ENCODE measurements at regions not wholly inside any gene's neighbourhood (a gene's known extent, or its start where the extent isn't known, plus 50 kb on each side); places are given as distances from the start of the nearest gene placed in this dataset.

DNA sequence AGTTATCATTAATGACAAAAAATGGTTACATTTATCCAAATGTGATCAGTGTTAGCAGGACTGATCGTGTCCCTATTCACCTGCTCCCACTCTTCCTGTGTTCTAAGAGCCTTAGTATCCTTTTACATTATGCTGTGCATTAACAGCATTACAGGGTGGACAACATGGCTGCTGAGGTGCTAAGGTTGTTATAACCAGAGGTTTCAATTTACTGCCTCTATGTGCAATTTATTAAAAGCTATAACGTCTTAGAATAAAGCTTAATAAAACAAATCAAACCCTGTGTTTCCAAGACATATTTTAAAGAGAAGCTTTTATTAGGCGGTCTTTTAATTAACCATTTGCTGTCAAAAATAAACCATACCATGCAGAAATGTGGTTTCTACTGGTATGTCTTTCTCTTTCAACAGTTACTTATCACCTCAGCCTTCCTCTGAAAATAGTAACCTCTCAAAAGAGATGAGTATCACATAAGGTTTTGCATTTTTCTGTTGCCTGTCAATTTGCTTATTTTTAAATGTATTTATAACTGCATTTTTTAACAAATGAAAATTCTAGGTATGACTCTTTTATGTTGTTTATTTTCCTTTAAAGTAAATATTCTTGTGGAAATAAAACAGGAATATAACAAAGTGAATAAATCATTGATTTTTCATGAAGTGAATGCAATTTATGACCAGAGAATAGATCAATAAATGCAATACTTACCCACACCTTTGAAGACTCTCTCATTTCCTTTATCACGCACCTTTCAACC lies 849.8 kb upstream of the SORCS1 start:
- DNase-seq (no peak), ATAC-seq (ENCODE audit: low FRiP score) (no peak)
- peaks cover 4% of the 10 kb centered on the region for H3K9me3 ChIP-seq (ENCODE audit: control insufficient read depth, low read length)
- no peaks in the 10 kb centered on the region for H3K4me1 ChIP-seq (ENCODE audit: control insufficient read depth in 1 of 2, insufficient read depth in 2 of 2, low read length in 2 of 2)
- intact Hi-C loops (cut with DNase I): no loop called here
- H3K27ac ChIP-seq (ENCODE audit: low read depth in 1 of 2, low read length in 2 of 2): no peak overlapping the region
- 70 to 74% methylated on average over 4 of the region's 4 CpGs for WGBS, 2 donors
- no peaks in the 10 kb centered on the region for H3K27me3 ChIP-seq (ENCODE audit: control insufficient read depth in 1 of 2, insufficient read depth in 2 of 2, low read length in 1 of 2)
- no peaks in the 10 kb centered on the region for H3K36me3 ChIP-seq (ENCODE audit: control insufficient read depth in 1 of 2, insufficient read depth in 2 of 2, low read length in 1 of 2)
- no peak overlapping the region for H3K4me3 ChIP-seq (ENCODE audit: low read length in 2 of 2)

DNA sequence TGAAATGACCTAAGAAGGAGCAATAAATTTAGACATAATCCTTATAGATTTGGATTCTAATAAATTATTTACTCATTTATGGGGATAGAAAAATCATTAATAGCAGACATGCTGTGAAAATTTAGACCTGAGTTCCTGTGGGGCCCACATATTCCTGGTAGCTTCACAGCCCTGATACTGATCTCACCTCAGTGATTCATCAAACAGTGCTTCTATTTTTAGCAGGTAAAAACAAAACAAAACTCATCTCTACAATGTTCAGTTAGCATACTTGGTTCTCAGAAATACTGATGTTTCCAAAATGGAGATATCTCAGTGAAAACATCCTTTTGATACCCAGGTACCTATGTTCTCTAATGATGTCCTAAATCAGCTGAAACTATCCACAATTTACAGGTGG lies 841.1 kb upstream of the SORCS1 start:
- Histone ChIP-seq H3K36me3 (ENCODE audit: control insufficient read depth in 1 of 2, insufficient read depth in 2 of 2, low read length in 1 of 2) (no peaks in the 10 kb centered on the region), H3K27me3 (ENCODE audit: control insufficient read depth in 1 of 2, insufficient read depth in 2 of 2, low read length in 1 of 2) (no peaks in the 10 kb centered on the region), H3K4me3 (ENCODE audit: low read length in 2 of 2) (no peak overlapping the region), H3K4me1 (ENCODE audit: control insufficient read depth in 1 of 2, insufficient read depth in 2 of 2, low read length in 2 of 2) (no peaks in the 10 kb centered on the region), H3K9me3 (ENCODE audit: control insufficient read depth, low read length) (no peaks in the 10 kb centered on the region), H3K27ac (ENCODE audit: low read depth in 1 of 2, low read length in 2 of 2) (no peak overlapping the region)
- ATAC-seq (ENCODE audit: low FRiP score): no peak
- no peak for DNase-seq
- intact Hi-C loops (cut with DNase I): no loop called here

DNA sequence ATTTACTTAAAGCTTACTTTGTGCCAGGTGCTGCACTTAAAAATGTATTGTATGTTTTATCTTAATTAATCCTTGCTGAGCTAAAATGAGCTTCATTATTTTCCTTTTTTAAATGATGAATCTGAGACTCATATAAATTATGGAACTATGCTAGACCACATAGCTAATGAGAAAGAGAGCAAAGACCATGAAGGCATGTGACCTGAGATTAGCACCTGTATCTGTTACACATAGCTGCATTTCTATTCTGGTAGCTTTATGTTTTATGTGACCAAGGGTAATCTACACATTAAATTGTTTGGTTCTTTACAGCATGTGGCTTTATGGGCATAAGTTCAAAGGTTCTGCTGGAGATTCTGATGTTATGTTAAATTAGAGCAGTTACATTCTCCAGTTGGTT lies 839.1 kb upstream of the SORCS1 start:
- DNase-seq: no peak
- no peak for ATAC-seq (ENCODE audit: low FRiP score)

DNA sequence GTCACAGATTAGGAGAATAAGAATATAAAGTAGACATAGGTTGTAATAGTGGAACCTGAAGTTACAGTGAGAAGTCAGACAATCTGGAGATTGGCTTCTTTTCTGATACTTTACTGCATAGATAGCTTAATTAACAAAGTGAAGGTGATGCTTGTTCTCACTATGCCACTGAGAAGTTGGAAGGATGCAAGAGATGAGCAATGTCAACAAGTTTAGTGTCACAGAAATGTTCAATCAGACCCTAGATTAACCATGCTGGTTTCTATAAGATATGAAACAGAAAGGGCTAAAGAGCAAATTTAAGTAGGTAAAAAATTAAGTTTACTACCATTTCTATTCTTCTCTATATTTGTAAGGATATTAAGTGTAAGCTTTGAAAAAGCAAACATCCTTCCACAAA lies 838.6 kb upstream of the SORCS1 start:
- intact Hi-C loops (cut with DNase I): no loop called here
- Histone ChIP-seq H3K9me3 (ENCODE audit: control insufficient read depth, low read length) (no peaks in the 10 kb centered on the region), H3K27me3 (ENCODE audit: control insufficient read depth in 1 of 2, insufficient read depth in 2 of 2, low read length in 1 of 2) (no peaks in the 10 kb centered on the region), H3K4me3 (ENCODE audit: low read length in 2 of 2) (no peak overlapping the region), H3K4me1 (ENCODE audit: control insufficient read depth in 1 of 2, insufficient read depth in 2 of 2, low read length in 2 of 2) (no peaks in the 10 kb centered on the region), H3K36me3 (ENCODE audit: control insufficient read depth in 1 of 2, insufficient read depth in 2 of 2, low read length in 1 of 2) (no peaks in the 10 kb centered on the region), H3K27ac (ENCODE audit: low read depth in 1 of 2, low read length in 2 of 2) (no peak overlapping the region)
- no peak for DNase-seq
- ATAC-seq (ENCODE audit: low FRiP score): no peak

More for the DNA sequence above, 839.1 kb upstream of the SORCS1 start:
- H3K27ac ChIP-seq (ENCODE audit: low read depth in 1 of 2, low read length in 2 of 2): no peak overlapping the region
- H3K4me1 ChIP-seq (ENCODE audit: control insufficient read depth in 1 of 2, insufficient read depth in 2 of 2, low read length in 2 of 2): no peaks in the 10 kb centered on the region
- intact Hi-C loops (cut with DNase I): no loop called here
- H3K27me3 ChIP-seq (ENCODE audit: control insufficient read depth in 1 of 2, insufficient read depth in 2 of 2, low read length in 1 of 2): no peaks in the 10 kb centered on the region
- no peaks in the 10 kb centered on the region for H3K36me3 ChIP-seq (ENCODE audit: control insufficient read depth in 1 of 2, insufficient read depth in 2 of 2, low read length in 1 of 2)
- no peak overlapping the region for H3K4me3 ChIP-seq (ENCODE audit: low read length in 2 of 2)
- H3K9me3 ChIP-seq (ENCODE audit: control insufficient read depth, low read length): no peaks in the 10 kb centered on the region

DNA sequence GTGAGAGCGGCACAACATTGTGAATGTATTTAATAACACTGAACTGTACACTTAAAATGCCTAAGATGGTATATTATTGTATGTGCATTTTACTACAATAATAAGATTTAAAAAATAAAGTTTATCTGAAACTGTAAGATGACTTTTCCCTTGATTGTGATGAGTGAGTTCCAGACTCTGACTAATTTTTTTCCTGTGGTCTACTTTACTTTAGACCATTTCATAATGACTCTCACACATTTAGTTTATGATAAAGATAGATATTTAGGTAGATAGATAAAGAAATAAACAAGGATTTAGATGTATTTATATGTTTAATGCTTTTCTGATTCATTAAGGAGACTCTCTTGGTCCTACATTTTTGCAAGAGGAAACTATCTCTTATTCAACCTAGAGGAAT lies 835.9 kb upstream of the SORCS1 start:
- no peak for ATAC-seq (ENCODE audit: low FRiP score)
- intact Hi-C loops (cut with DNase I): no loop called here
- H3K27me3 ChIP-seq (ENCODE audit: control insufficient read depth in 1 of 2, insufficient read depth in 2 of 2, low read length in 1 of 2): no peaks in the 10 kb centered on the region
- 94 to 97% methylated on average over 1 of the region's 1 CpG for WGBS, 2 donors
- H3K4me1 ChIP-seq (ENCODE audit: control insufficient read depth in 1 of 2, insufficient read depth in 2 of 2, low read length in 2 of 2): no peaks in the 10 kb centered on the region
- no peak overlapping the region for H3K4me3 ChIP-seq (ENCODE audit: low read length in 2 of 2)
- no peak overlapping the region for H3K27ac ChIP-seq (ENCODE audit: low read depth in 1 of 2, low read length in 2 of 2)
- no peak for DNase-seq
- H3K9me3 ChIP-seq (ENCODE audit: control insufficient read depth, low read length): no peaks in the 10 kb centered on the region
- H3K36me3 ChIP-seq (ENCODE audit: control insufficient read depth in 1 of 2, insufficient read depth in 2 of 2, low read length in 1 of 2): no peaks in the 10 kb centered on the region

DNA sequence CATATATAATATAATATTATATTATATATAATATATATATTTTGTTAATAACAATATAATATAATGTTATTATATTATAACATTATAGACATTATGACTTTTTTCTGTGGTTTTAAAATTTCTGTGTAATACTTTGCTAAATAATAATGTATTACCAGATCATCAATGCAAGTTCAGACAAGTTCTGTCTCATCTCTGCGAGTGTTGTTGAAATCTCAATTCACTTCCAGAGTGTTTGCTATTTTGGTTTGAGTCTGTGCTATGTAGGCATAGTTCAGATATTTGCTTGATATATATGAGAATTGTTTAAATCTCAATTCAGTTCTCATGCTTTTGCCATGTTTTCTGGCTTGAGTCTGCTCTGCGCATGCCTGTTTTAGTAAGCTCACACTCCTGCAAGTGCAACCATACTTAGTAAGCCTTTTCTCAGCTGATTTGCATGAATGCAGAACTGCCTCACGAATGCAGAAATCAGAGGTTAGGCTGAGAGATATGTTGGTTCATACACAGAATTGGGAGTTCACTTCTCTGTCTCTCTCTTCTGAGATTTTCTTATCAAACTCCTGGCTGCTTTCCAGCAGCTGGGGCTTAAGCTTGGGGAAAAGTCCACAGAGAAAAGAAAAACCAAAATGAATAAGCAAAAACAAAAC lies 830.2 kb upstream of the SORCS1 start:
- H3K27me3 ChIP-seq (ENCODE audit: control insufficient read depth in 1 of 2, insufficient read depth in 2 of 2, low read length in 1 of 2): no peaks in the 10 kb centered on the region
- H3K27ac ChIP-seq (ENCODE audit: low read depth in 1 of 2, low read length in 2 of 2): no peak overlapping the region
- H3K4me1 ChIP-seq (ENCODE audit: control insufficient read depth in 1 of 2, insufficient read depth in 2 of 2, low read length in 2 of 2): no peaks in the 10 kb centered on the region
- H3K9me3 ChIP-seq (ENCODE audit: control insufficient read depth, low read length): no peaks in the 10 kb centered on the region
- H3K4me3 ChIP-seq (ENCODE audit: low read length in 2 of 2): no peak overlapping the region
- H3K36me3 ChIP-seq (ENCODE audit: control insufficient read depth in 1 of 2, insufficient read depth in 2 of 2, low read length in 1 of 2): no peaks in the 10 kb centered on the region
- ATAC-seq (ENCODE audit: low FRiP score) (no peak), DNase-seq (no peak)
- 17 to 23% methylated on average over 3 of the region's 3 CpGs for WGBS, 2 donors
- intact Hi-C loops (cut with DNase I): no loop called here

DNA sequence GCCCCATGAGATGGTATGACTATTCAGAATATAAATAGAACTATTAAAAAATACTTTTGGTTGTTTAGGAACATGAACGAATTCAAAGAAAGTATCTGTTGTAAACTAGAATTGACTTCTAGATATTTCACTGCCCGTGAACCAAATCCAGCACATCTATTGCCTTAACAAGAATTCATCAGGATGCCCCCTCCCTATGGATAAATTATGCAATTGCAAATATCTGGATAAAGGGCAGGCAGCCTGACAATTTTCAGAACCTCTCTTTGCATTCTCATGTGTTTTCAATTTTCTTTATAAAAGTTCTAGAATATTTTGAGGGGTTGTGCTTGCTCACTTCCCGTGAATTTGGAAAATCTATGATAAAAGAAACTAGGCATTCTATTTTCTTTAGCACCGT lies 822.1 kb upstream of the SORCS1 start:
- Histone ChIP-seq H3K27me3 (ENCODE audit: control insufficient read depth in 1 of 2, insufficient read depth in 2 of 2, low read length in 1 of 2) (no peaks in the 10 kb centered on the region), H3K4me1 (ENCODE audit: control insufficient read depth in 1 of 2, insufficient read depth in 2 of 2, low read length in 2 of 2) (no peaks in the 10 kb centered on the region), H3K27ac (ENCODE audit: low read depth in 1 of 2, low read length in 2 of 2) (no peak overlapping the region), H3K36me3 (ENCODE audit: control insufficient read depth in 1 of 2, insufficient read depth in 2 of 2, low read length in 1 of 2) (no peaks in the 10 kb centered on the region), H3K4me3 (ENCODE audit: low read length in 2 of 2) (no peak overlapping the region), H3K9me3 (ENCODE audit: control insufficient read depth, low read length) (no peaks in the 10 kb centered on the region)
- no peak for DNase-seq
- ATAC-seq (ENCODE audit: low FRiP score): no peak
- WGBS, 2 donors: 60 to 62% methylated on average over 4 of the region's 4 CpGs
- intact Hi-C loops (cut with DNase I): no loop called here

DNA sequence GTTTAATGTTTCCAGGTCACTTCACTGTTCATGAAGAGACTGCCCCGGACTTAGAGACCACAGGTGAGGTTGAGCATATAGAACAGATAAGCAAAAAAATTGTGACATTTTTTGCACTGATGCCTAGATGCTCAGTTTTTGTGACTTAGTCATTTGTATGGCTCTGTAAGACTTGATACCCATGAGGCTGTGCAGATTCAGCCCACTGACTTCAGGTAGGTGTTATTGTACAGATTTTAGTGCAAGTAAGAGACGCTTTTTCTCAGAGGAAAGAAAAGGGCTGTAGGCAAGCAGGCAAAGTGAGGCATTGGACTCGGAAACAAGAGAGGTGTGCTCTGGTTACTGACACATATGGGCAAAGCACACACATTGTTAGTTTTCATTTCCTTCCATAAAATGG lies 820.1 kb upstream of the SORCS1 start:
- ATAC-seq (ENCODE audit: low FRiP score): no peak
- intact Hi-C loops (cut with DNase I): no loop called here
- Histone ChIP-seq H3K4me1 (ENCODE audit: control insufficient read depth in 1 of 2, insufficient read depth in 2 of 2, low read length in 2 of 2) (no peaks in the 10 kb centered on the region), H3K9me3 (ENCODE audit: control insufficient read depth, low read length) (no peaks in the 10 kb centered on the region), H3K27me3 (ENCODE audit: control insufficient read depth in 1 of 2, insufficient read depth in 2 of 2, low read length in 1 of 2) (no peaks in the 10 kb centered on the region), H3K27ac (ENCODE audit: low read depth in 1 of 2, low read length in 2 of 2) (no peak overlapping the region), H3K36me3 (ENCODE audit: control insufficient read depth in 1 of 2, insufficient read depth in 2 of 2, low read length in 1 of 2) (no peaks in the 10 kb centered on the region), H3K4me3 (ENCODE audit: low read length in 2 of 2) (no peak overlapping the region)
- DNase-seq: no peak
- 86 to 91% methylated on average over 3 of the region's 3 CpGs for WGBS, 2 donors

DNA sequence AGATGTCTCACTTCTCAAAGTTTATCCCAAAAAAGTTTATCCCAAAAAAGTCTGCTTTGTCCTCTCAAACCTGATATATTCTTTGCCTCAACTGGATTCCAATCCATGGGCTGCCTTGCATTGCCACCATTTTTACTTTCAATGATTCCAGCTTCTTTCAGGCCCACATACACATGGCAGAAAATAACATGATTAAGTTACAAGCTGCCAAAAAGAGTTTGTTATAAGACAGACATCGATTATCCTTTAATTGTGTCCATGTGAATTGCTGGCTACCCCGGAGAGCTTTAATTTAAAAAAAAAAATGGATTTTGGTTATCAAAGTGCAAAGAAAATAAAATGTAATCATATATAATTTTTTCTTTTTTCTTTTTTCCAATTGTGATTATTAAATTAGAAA lies 819.6 kb upstream of the SORCS1 start:
- H3K9me3 ChIP-seq (ENCODE audit: control insufficient read depth, low read length): no peaks in the 10 kb centered on the region

More for the DNA sequence above, 819.6 kb upstream of the SORCS1 start:
- intact Hi-C loops (cut with DNase I): no loop called here
- Histone ChIP-seq H3K36me3 (ENCODE audit: control insufficient read depth in 1 of 2, insufficient read depth in 2 of 2, low read length in 1 of 2) (no peaks in the 10 kb centered on the region), H3K4me3 (ENCODE audit: low read length in 2 of 2) (no peak overlapping the region), H3K27me3 (ENCODE audit: control insufficient read depth in 1 of 2, insufficient read depth in 2 of 2, low read length in 1 of 2) (no peaks in the 10 kb centered on the region), H3K27ac (ENCODE audit: low read depth in 1 of 2, low read length in 2 of 2) (no peak overlapping the region), H3K4me1 (ENCODE audit: control insufficient read depth in 1 of 2, insufficient read depth in 2 of 2, low read length in 2 of 2) (no peaks in the 10 kb centered on the region)
- ATAC-seq (ENCODE audit: low FRiP score): no peak
- WGBS, 2 donors: 81% methylated on average over 2 of the region's 2 CpGs
- DNase-seq: no peak
